Stimulated activated CD8-positive, alpha-beta memory T cell treated with anti-CD3 and anti-CD28 coated beads, Interleukin-12 subunit alpha, Interleukin-12 subunit beta, amount 100 ng/mL, for 24 hours (primary cell): ENCODE measurements at regions not wholly inside any gene's neighbourhood (a gene's known extent, or its start where the extent isn't known, plus 50 kb on each side); places are given as distances from the start of the nearest gene placed in this dataset.
"Not testable (repeated sequence)": the region's sequence is repeated elsewhere in the genome, so short reads cannot be mapped to it uniquely, and the experiment has no call there.

Experiments used
- DNase-seq: peaks from one replicate; pipeline ENCODE4 v3.0.0-alpha.2; 2020; ENCODE audit errors: extremely low read depth

GRCh38 chr4:177494791-177495190 is 52.6 kb upstream of the AGA start:
- no peak for DNase-seq

GRCh38 chr4:177495626-177496025 is 53.4 kb upstream of the AGA start:
- not testable (repeated sequence) for DNase-seq

- DNase-seq, result no peak
Observed at GRCh38 chr4:177499537-177499936, 57.3 kb upstream of the AGA start.

DNA sequence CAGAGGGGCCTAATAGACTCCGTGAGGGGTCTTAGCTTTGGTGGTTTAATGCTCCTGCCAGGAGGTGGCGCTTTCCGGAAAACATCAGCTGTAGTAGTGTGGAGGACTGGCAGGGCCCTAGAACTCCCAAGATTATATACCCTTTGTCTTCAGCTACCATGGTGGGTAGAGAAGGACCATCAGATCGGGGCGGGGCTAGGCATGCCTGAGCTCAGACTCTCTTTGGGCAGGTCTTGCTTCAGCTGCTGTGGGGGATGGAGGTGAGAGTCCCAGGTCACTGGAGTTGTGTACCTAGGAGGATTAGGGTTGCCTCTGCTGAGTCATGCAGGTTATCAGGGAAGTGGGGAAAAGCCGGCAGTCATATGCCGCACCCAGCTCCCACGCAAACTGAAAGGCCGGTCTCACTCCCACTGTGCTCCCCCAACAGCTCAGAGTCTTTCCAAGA is 63.0 kb upstream of the AGA start:
- DNase-seq, result no peak

DNA sequence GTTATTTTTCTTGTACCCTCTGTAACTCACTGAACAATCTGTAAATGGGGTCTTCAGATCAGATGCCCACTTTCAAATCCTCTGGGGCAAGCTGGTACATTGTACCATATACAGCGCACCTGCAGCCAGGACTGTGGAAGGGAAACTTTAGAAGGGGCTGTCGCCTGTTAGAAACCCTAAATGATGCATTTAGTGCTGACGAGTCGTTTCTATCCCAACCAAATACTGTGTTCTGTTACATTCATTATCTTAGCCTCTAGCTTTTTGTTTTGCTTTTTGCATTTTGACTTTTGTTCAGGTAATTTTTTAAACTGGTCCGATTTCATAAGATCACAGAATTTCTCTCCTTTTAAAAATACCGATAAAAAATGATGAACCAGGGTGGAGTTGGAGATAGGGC is 66.4 kb upstream of the AGA start:
- no peak for DNase-seq

DNA sequence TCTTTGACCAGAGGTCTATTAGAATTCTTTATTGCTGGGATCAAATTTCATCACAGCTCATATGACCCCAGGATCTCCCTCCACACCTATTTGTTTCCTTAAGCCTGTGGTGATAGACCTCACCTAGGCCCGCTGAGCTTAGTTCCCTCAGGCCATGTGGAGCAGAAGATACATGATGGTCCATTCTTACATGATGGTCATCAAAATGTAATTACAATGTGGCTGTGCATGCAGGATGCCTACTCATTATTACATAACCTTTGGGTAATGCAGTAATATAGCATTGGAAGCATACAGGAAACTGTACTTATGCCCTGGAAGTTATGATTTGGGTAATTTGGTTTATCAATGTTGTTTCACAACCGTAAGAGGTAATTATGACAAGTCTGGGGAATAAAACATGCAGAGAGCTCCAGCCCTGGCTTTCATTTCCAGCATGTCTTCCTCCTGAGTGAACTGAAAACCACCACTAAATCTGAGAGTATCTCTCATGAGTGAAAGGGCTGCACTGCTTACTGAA is 67.0 kb upstream of the AGA start:
- DNase-seq, result no peak

- DNase-seq, result no peak
Observed at GRCh38 chr4:177511611-177512010, 69.4 kb upstream of the AGA start.

- DNase-seq, result no peak
Observed at GRCh38 chr4:177512646-177513045, 70.4 kb upstream of the AGA start.

DNA sequence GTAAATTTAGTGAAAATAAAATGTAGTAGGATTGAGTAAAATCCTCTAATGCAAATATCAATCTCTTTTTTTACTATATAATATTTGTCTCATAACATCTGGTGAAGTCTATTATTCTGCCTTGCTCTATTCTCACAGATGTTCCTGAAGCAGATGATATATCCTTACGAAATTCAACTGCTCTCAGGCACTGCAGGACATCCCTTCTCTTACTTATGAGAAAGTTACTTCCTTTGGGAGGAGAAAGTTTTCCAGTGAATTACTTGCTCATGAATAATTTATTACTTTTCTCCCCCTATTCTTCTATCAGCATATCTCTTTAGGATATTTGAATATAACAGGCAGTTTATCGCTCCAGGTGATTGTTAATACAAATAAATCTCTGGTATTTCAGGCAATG is 75.6 kb upstream of the AGA start:
- DNase-seq, result no peak

DNA sequence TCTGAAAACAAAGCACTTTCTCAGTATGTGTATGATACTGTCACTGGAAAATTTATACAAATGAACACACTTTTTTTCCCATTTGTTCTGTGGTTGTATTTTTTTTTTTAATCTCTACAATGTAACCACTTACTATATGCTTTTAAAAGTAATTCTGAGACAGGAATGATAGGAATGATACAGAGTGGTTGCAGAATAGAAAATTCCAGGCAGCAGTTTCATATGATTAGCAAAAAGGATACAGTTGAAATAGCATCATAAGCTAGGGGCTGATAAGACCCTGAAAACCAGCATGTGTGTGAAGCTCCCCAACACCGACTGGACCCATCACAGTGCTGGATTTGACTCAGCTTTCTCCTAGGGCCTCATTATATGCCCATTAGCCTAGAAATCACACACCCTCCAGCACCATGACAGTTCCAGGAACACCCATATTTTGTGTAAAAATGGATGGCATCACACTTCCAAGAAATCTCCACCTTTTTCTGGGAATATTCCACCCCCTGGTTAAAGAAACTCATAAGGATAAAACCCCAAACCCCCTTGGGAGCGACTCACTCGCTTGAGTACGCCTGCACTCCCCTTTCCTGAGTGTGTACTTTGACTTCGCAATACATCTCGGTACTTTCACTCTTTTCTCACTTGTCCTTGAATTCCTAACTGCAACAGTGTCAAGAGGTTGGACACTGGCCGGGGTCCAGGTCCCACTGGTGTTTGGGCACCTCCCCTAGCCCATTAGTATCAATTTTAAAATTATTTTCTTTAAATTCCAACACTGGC is 77.4 kb upstream of the AGA start:
- no peak for DNase-seq

GRCh38 chr4:177528620-177529019 is 86.4 kb upstream of the AGA start:
- DNase-seq, result no peak

GRCh38 chr4:177530561-177530960 is 88.3 kb upstream of the AGA start:
- no peak for DNase-seq

DNA sequence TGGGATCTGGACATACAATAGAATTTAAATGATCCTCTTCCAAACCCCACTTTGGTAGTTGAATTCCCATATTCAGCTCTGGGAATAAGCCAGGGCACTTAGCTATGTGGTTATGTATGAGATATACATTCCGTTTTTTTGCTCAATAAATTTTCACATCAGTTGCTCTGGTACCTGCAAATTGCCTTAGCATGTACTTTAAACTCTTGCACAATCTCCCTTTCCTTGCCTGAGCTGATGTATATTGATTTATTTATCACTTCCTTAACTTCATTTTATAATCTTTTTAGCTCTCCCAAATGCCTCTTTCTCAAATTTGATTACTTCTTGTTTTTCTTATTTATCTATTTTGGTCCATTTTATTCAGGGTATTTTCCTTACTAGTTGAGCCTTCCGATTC is 90.1 kb upstream of the AGA start:
- DNase-seq, result no peak

DNA sequence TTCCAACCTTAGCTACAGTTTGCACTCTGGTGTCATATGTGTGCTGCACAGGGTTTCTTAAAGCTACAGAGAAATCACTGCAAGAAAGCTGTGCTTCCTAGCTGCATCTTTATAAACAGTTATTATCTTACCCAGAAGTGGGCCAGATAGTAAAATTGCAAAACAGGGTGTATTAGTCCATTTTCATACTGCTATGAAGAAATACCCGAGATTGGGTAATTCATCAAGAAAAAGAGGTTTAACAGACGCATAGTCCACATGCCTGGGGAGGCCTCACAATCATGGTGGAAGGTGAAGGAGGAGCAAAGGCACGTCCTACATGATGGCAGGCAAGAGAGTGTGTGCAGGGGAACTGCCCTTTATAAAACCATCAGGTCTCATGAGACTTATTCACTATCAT is 92.6 kb upstream of the AGA start:
- not testable (repeated sequence) for DNase-seq

DNA sequence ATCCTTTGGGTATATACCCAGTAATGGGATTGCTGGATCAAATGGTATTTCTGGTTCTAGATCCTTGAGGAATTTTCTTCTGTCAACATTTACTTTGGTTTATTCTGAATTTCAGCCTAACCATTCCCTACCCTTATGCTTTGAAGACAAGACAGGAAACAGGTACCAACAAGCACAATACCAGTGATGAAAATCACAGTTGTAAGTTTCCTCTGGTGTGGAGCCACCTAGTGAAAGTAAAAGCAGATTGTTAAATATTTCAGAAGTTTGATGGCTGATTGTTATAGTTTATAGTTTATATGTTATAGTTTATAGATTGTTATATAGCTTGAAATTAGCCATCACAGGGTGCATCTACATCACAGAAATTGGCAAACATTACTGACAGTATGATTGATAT is 104.5 kb upstream of the AGA start:
- no peak for DNase-seq

DNA sequence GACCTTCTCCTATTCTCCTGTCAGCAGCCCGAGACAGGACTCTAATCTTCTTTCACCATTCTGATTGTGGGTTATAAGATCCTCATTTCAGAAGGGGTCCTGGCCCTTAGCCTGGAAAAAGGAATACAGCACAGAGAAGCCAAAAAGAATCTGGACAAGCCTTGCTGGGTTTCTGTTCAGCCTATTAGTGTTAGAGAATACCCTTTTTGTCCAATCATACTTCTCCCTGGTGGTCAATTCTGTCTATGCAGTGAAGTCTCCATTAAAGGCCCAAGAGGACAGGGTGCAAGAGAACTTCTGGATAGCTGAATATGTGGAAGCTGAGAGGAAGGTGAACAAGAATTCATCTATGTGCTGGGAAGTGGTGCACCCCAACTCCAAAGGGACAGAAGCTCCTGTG is 105.7 kb upstream of the AGA start:
- no peak for DNase-seq

- DNase-seq, result no peak
Observed at GRCh38 chr4:177555007-177555574, 112.9 kb upstream of the AGA start.

DNA sequence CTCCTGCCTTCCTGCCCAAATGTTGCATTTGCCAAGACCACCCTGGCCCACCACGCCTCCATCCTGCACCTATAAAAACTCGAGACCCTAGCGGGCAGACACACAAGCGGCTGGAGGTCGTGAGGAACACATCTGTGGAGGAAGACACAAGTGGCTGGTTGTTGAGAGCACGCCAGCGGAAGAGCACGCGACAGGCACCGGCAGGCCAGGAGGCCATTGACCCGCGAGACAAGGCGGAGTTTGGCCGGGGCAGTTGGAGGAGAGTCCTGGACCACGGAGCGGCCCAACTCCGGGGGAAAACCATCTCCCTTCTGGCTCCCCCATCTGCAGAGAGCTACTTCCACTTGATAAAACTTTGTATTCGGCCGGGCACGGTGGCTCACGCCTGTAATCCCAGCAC is 115.2 kb upstream of the AGA start:
- no peak for DNase-seq

DNA sequence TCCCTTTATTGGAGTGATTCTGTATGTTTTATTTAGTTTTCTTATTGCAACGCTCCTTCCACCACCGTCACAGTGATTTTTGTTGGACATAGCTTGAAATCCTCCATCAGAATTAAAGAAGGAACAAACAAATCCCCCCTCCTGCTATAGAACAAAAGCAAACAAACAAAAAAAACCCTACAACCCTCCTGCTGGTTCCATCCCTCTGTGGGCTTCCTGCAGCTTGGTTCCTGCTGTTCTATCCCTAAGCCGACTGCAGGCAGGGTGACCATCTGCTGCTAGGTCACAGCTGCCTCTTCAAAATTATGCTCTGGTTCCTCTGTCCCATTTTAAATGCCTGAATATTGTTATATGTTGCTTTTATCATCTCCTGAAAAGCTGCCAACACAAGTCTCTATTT is 116.8 kb upstream of the AGA start:
- no peak for DNase-seq

- no peak for DNase-seq
Observed at GRCh38 chr4:177562163-177562562, 119.9 kb upstream of the AGA start.

DNA sequence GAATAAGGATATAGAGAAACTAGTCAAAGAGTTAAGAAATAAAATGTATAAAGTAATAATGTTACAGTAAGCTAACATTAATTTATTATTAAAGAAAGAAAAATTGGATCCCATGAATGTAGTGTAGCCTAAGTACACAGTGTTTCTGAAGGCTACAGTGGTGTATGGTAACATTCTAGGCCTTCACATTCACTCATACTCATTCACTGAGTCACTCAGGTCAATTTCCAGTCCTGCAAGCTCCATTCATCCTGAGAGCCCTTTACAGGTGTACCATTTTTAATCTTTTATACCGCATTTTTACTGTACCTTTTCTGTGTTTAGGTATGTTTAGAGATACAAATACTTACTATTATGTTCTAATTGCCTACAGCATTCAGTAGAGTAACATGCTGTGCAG is 120.6 kb upstream of the AGA start:
- no peak for DNase-seq

DNA sequence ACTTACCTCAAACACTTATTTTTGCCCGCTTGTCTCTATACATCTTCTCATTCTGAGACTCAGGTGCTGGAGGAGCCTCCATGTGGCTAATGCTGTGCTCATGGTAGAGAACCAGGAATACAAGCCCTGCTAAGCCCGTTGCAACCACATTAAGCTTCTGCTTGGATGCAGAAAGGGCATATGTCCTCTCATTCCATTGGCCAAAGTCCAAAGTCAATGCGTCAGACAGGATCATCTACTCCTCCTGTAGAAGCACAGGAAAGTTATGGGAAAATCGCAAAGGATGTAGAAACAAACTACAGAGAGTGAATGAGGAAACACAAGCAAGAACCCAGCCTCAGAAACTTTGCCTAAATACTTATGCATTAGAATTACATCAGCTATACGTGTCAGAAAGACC is 124.5 kb upstream of the AGA start:
- DNase-seq, result no peak

- DNase-seq, result no peak
Observed at GRCh38 chr4:177568931-177569330, 126.7 kb upstream of the AGA start.

DNA sequence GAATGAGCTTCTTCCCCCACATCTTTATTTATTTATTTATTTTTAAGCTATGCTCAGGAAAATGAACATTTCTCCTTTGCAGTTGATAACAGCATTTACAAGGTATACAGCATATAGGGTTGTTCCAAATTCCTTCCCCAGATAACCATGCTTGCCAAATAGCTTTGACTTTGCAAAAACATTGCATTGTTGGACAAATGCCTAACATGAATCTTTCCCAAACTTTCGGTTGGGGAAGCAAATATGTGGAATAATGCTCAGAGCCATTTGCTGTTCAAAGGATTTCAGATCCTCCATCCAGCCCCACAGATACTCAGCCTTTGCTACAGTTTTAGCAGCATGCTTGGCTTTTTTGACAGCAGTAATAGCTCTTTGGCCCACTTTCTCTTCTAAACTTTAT is 127.2 kb upstream of the AGA start:
- DNase-seq, result no peak
